PC-3 (cell line): ENCODE measurements at regions not wholly inside any gene's neighbourhood (a gene's known extent, or its start where the extent isn't known, plus 50 kb on each side); places are given as distances from the start of the nearest gene placed in this dataset.

Experiments used
- ATAC-seq: fragments of 200-7000 bp; cut with Tn5 transposase; 2 replicates; pipeline ENCODE4 v1.9.1; 2020; ENCODE audit warnings: mild to moderate bottlenecking, moderate library complexity
- BruUV-seq: library from RNA; stranded (reverse); fragments of 400-500 nt; replicated peaks from 2 replicates; lab custom pipeline; 2021; lab: Mats Ljungman, UMichigan
- CTCF ChIA-PET: fragments of 300-600 bp; sonication (Branson Sonifier 250); formaldehyde crosslinking; loops from one replicate; lab custom pipeline; 2022; ENCODE audit warnings: antibody characterized with exemption; lab: Charles Lee
- POLR2A ChIA-PET: fragments of 300-600 bp; sonication (Branson Sonifier 250); formaldehyde crosslinking; loops from one replicate; lab custom pipeline; 2022; ENCODE audit warnings: antibody characterized with exemption; ENCODE audit not compliant: unreplicated experiment; lab: Charles Lee
- DNase-seq: peaks from one replicate; pipeline ENCODE4 v3.0.0-alpha.2; 2015
- H2AFZ ChIP-seq: fragments of 300-600 bp; sonication (generic); 2 replicates; pipeline ENCODE4 v1.6.0; 2016; ENCODE audit warnings: antibody characterized with exemption, low read length
- H3F3A ChIP-seq: fragments of 300-600 bp; sonication (generic); one replicate; pipeline ENCODE4 v1.6.0; 2017; ENCODE audit warnings: antibody characterized with exemption, low read length, control low read depth, mild to moderate bottlenecking; ENCODE audit not compliant: unreplicated experiment
- H3K27ac ChIP-seq: fragments of 300-600 bp; sonication (generic); 2 replicates; pipeline ENCODE4 v1.5.1; 2016; ENCODE audit warnings: mild to moderate bottlenecking, low read length
- H3K27me3 ChIP-seq: fragments of 300-600 bp; sonication (generic); 2 replicates; pipeline ENCODE4 v1.6.1; 2016; ENCODE audit warnings: low read length, mixed read lengths
- H3K36me3 ChIP-seq: fragments of 300-600 bp; sonication (generic); 2 replicates; pipeline ENCODE4 v1.6.1; 2016; ENCODE audit warnings: low read depth, mixed run types, low read length, mixed read lengths
- H3K4me1 ChIP-seq: fragments of 300-600 bp; sonication (generic); 2 replicates; pipeline ENCODE4 v1.5.1; 2016; ENCODE audit warnings: low read length; ENCODE audit not compliant: insufficient read depth
- H3K4me2 ChIP-seq: fragments of 300-600 bp; sonication (generic); 2 replicates; pipeline ENCODE4 v1.6.0; 2016; ENCODE audit warnings: low read length
- H3K4me3 ChIP-seq: fragments of 300-600 bp; sonication (generic); 2 replicates; pipeline ENCODE4 v1.5.1; 2016; ENCODE audit warnings: mild to moderate bottlenecking, low read length, mixed read lengths
- H3K79me2 ChIP-seq: fragments of 300-600 bp; sonication (generic); 2 replicates; pipeline ENCODE4 v1.6.1; 2017; ENCODE audit warnings: low read length, mixed read lengths
- H3K9ac ChIP-seq: fragments of 300-600 bp; sonication (generic); 2 replicates; pipeline ENCODE4 v1.6.0; 2016; ENCODE audit warnings: mild to moderate bottlenecking, low read length
- H3K9me2 ChIP-seq: fragments of 300-600 bp; sonication (generic); replicated peaks from 2 replicates; pipeline ENCODE4 v1.6.1; 2016; ENCODE audit warnings: mixed run types, low read length, mixed read lengths
- H3K9me3 ChIP-seq: fragments of 300-600 bp; sonication (generic); 2 replicates; pipeline ENCODE4 v1.6.1; 2016; ENCODE audit warnings: low read length, mixed read lengths
- H4K20me1 ChIP-seq: fragments of 300-600 bp; sonication (generic); 2 replicates; pipeline ENCODE4 v1.6.1; 2016; ENCODE audit warnings: low read length, mixed read lengths
- EZH2 ChIP-seq: fragments of 300-600 bp; sonication (generic); IDR thresholded peaks from one replicate; pipeline ENCODE4 v1.6.1; 2017; ENCODE audit warnings: antibody characterized with exemption, mild to moderate bottlenecking, low read length; ENCODE audit not compliant: unreplicated experiment
- EZH2phosphoT487 ChIP-seq: fragments of 300-600 bp; sonication (generic); IDR thresholded peaks from 2 replicates; pipeline ENCODE4 v1.6.1; 2018; ENCODE audit warnings: mild to moderate bottlenecking, antibody characterized with exemption, low read length, borderline replicate concordance
- intact Hi-C: fragments of 100-400 bp; cut with micrococcal nuclease; formaldehyde crosslinking; loops from 2 replicates; pipeline ENCODE4 v1.9.0; 2023
- TF ChIP-seq, protein P1 (sequence below): fragments of 300-600 bp; sonication (generic); conservative IDR thresholded peaks from 2 replicates; pipeline ENCODE4 v1.5.1; 2017; ENCODE audit warnings: antibody characterized with exemption, low read depth, mild to moderate bottlenecking, low read length

DNA sequence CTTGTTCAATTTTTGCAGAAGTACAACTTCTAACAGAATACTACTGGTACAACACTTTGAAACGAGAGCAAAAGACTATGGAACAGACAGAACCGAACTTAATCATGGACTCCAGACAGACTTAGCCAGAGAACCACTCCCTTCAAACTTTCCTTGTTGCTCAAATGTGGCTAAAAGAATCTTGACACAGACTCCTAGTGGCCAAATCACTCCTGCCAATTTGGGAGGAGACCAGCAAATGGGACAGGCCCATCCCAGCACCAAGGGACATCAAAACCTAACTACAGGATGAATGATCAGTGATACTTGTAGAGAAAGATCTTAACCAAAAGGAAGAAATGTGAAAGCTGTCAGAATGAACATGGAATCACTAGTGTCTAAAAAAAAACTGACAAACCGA, 154.0 kb downstream of the MATN1 start:
- H3K27ac ChIP-seq = no peak overlapping the region
- H3K27me3 ChIP-seq = peaks cover 9% of the 10 kb centered on the region
- H3F3A ChIP-seq = no peaks in the 10 kb centered on the region
- H3K4me2 ChIP-seq = no peak overlapping the region
- H4K20me1 ChIP-seq = no peaks in the 10 kb centered on the region
- no peaks in the 10 kb centered on the region for H3K4me1 ChIP-seq
- ATAC-seq (no peak), DNase-seq (no peak)
- POLR2A ChIA-PET = no interaction called here
- intact Hi-C loops = no loop called here
- no peak overlapping the region for H3K4me3 ChIP-seq
- H3K36me3 ChIP-seq = no peaks in the 10 kb centered on the region
- H3K9me2 ChIP-seq = no peaks in the 10 kb centered on the region
- CTCF ChIA-PET = no interaction called here
- H2AFZ ChIP-seq = no peak overlapping the region
- no peaks in the 10 kb centered on the region for H3K79me2 ChIP-seq
- H3K9ac ChIP-seq = no peak overlapping the region
- no peaks in the 10 kb centered on the region for H3K9me3 ChIP-seq
- BruUV-seq = no TSS peak
- TF ChIP-seq, protein P1, sequence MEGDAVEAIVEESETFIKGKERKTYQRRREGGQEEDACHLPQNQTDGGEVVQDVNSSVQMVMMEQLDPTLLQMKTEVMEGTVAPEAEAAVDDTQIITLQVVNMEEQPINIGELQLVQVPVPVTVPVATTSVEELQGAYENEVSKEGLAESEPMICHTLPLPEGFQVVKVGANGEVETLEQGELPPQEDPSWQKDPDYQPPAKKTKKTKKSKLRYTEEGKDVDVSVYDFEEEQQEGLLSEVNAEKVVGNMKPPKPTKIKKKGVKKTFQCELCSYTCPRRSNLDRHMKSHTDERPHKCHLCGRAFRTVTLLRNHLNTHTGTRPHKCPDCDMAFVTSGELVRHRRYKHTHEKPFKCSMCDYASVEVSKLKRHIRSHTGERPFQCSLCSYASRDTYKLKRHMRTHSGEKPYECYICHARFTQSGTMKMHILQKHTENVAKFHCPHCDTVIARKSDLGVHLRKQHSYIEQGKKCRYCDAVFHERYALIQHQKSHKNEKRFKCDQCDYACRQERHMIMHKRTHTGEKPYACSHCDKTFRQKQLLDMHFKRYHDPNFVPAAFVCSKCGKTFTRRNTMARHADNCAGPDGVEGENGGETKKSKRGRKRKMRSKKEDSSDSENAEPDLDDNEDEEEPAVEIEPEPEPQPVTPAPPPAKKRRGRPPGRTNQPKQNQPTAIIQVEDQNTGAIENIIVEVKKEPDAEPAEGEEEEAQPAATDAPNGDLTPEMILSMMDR = peak; percentile 19; the same call in 1 of the 2 replicates
- TF ChIP-seq EZH2 (no peak), EZH2phosphoT487 (no peak)

DNA sequence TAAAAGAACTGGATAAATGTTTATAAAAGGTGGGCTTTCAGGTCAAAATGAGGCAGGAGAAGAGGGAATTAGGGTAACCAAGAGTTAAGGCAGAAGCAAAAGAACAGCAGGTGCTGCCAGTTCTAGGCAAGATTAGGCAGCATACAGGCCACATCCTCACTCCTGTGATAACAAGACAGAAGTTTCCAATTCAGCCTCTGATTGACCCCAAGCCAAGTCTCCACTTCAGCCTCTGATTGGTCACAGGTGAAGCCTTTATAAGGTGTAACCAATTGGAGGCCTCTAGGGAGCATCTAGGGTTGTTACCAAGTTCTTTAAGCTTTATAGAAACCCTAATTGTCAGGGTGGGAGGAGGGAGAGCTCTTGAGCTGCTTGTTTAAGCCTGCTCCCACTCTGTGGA, 160.8 kb downstream of the MATN1 start:
- no peaks in the 10 kb centered on the region for H3K9me2 ChIP-seq
- H3K9ac ChIP-seq = no peak overlapping the region
- H3K9me3 ChIP-seq = peaks cover 17% of the 10 kb centered on the region; the same call in 1 of the 2 replicates
- H3K4me3 ChIP-seq = no peak overlapping the region
- no peak overlapping the region for H3K4me2 ChIP-seq
- H4K20me1 ChIP-seq = no peaks in the 10 kb centered on the region
- no peak overlapping the region for H2AFZ ChIP-seq
- intact Hi-C loops = no loop called here
- no peaks in the 10 kb centered on the region for H3F3A ChIP-seq
- CTCF ChIA-PET = no interaction called here
- no peaks in the 10 kb centered on the region for H3K79me2 ChIP-seq
- POLR2A ChIA-PET = no interaction called here
- H3K27me3 ChIP-seq = no peaks in the 10 kb centered on the region
- H3K36me3 ChIP-seq = no peaks in the 10 kb centered on the region
- H3K4me1 ChIP-seq = no peaks in the 10 kb centered on the region
- TF ChIP-seq EZH2phosphoT487 (no peak), EZH2 (no peak)
- TF ChIP-seq, protein P1 = no peak
- no peak for ATAC-seq
- no peak overlapping the region for H3K27ac ChIP-seq
- no peak for DNase-seq
- no TSS peak for BruUV-seq

DNA sequence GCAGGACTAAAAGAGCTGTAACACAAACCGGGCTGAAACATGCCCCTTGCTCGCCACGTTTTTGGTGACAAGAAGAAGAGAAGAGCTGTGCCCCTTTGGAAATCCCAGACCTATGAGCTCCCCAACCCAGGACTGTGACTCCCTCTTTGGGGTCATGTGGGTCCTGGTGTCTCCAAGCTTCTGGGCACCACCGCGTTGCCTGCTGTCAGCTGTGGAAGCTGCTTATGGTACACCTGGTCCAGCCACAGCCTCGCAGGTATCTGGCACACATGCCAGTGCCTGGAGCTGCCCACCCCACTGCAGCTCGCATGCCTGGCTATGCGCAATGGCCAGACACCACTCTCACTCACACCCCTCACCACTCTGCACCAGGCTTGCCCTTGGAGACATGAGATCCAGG, 171.8 kb downstream of the MATN1 start:
- Histone ChIP-seq H3K4me2 (no peak overlapping the region), H3K9me2 (no peaks in the 10 kb centered on the region), H3K27me3 (no peaks in the 10 kb centered on the region), H3K27ac (no peak overlapping the region), H3K9me3 (no peaks in the 10 kb centered on the region), H4K20me1 (no peaks in the 10 kb centered on the region), H3K79me2 (no peaks in the 10 kb centered on the region), H2AFZ (no peak overlapping the region), H3F3A (no peaks in the 10 kb centered on the region), H3K4me1 (no peaks in the 10 kb centered on the region), H3K36me3 (no peaks in the 10 kb centered on the region), H3K4me3 (no peak overlapping the region), H3K9ac (no peak overlapping the region)
- TF ChIP-seq, protein P1 = no peak
- TF ChIP-seq EZH2 (no peak), EZH2phosphoT487 (no peak)
- CTCF ChIA-PET = no interaction called here
- ATAC-seq (no peak), DNase-seq (no peak)
- POLR2A ChIA-PET = no interaction called here
- intact Hi-C loops = no loop called here
- BruUV-seq = no TSS peak
